Calu3 (cell line): ENCODE measurements at regions not wholly inside any gene's neighbourhood (a gene's known extent, or its start where the extent isn't known, plus 50 kb on each side); places are given as distances from the start of the nearest gene placed in this dataset.

Source experiments
- BruUV-seq: library from RNA; stranded (reverse); fragments of 400-500 nt; replicated peaks from 2 replicates; lab custom pipeline; 2021; lab: Mats Ljungman, UMichigan
- CTCF ChIA-PET: fragments of 300-600 bp; sonication (Branson Sonifier 250); formaldehyde crosslinking; loops from one replicate; lab custom pipeline; 2022; ENCODE audit warnings: antibody characterized with exemption; lab: Charles Lee
- DNase-seq: peaks from one replicate; pipeline ENCODE4 v3.0.0; 2022
- H3K27ac Mint-ChIP-seq: one replicate; pipeline ENCODE4 v1.8.0; 2022; ENCODE audit warnings: mixed read lengths; ENCODE audit not compliant: unreplicated experiment
- H3K27me3 Mint-ChIP-seq: one replicate; pipeline ENCODE4 v1.8.0; 2022; ENCODE audit warnings: mixed read lengths; ENCODE audit not compliant: unreplicated experiment
- H3K36me3 Mint-ChIP-seq: one replicate; pipeline ENCODE4 v1.8.0; 2022; ENCODE audit warnings: mild to moderate bottlenecking, moderate library complexity, mixed read lengths; ENCODE audit not compliant: insufficient read depth, unreplicated experiment
- H3K4me1 Mint-ChIP-seq: one replicate; pipeline ENCODE4 v1.8.0; 2022; ENCODE audit warnings: mild to moderate bottlenecking, low read depth, mixed read lengths; ENCODE audit not compliant: unreplicated experiment
- H3K4me3 Mint-ChIP-seq: one replicate; pipeline ENCODE4 v1.8.0; 2022; ENCODE audit warnings: mild to moderate bottlenecking, low read depth, moderate library complexity, mixed read lengths; ENCODE audit not compliant: unreplicated experiment
- H3K9me3 Mint-ChIP-seq: one replicate; pipeline ENCODE4 v1.8.0; 2022; ENCODE audit warnings: low read depth, mixed read lengths; ENCODE audit not compliant: unreplicated experiment
- CTCF ChIP-seq: fragments of 200-600 bp; IDR thresholded peaks from one replicate; pipeline ENCODE4 v1.8.0; 2022; ENCODE audit warnings: antibody characterized with exemption; ENCODE audit not compliant: unreplicated experiment
- intact Hi-C: fragments of 100-400 bp; cut with micrococcal nuclease; formaldehyde crosslinking; loops from one replicate; pipeline ENCODE4 v1.10.0; 2022; ENCODE audit not compliant: unreplicated experiment

DNA sequence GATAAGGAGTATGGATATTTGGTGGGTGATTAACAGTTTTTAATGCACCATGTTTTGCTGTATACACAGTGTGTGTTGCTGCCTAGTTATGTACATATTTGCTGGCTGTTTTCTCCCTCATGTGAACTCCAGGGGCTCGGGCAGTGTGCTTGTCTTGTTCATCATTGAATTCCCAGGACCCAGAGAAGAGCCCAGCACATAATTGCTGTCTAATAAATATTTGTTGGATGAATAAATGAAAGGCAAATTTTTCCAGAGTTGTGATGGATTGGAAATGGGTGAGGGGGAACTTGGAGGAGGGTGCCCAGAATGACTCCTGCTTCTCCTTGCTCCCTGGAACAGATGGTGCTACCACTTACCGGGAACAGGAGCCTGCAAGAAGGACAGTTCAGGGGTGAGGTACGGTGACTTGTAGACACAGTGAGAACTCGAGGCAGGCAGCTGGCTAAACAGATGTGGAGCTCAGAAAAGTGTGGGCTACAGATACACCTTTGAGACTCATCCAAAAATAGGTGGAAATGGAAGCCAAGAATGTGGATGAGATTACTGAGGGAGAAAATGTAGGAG lies 586.8 kb upstream of the MGMT start:
- H3K9me3 Mint-ChIP-seq: peaks cover 19% of the 10 kb centered on the region
- H3K4me3 Mint-ChIP-seq: no peak overlapping the region
- H3K27me3 Mint-ChIP-seq: no peaks in the 10 kb centered on the region
- no peaks in the 10 kb centered on the region for H3K36me3 Mint-ChIP-seq
- no peak for TF ChIP-seq CTCF
- no peak overlapping the region for H3K27ac Mint-ChIP-seq
- no TSS peak for BruUV-seq
- intact Hi-C loops: no loop called here
- H3K4me1 Mint-ChIP-seq: no peaks in the 10 kb centered on the region
- CTCF ChIA-PET: no interaction called here
- DNase-seq: no peak

- no peak for TF ChIP-seq CTCF
- Mint-ChIP-seq H3K36me3 (no peaks in the 10 kb centered on the region), H3K27me3 (no peaks in the 10 kb centered on the region), H3K4me1 (no peaks in the 10 kb centered on the region), H3K4me3 (no peak overlapping the region), H3K27ac (no peak overlapping the region), H3K9me3 (peaks cover 19% of the 10 kb centered on the region)
- DNase-seq: no peak
- intact Hi-C loops: no loop called here
- no TSS peak for BruUV-seq
- CTCF ChIA-PET: no interaction called here
These were observed 586.0 kb upstream of the MGMT start for GRCh38 chr10:128881086-128881485.

- no peak overlapping the region for H3K4me3 Mint-ChIP-seq
- H3K9me3 Mint-ChIP-seq: peaks cover 14% of the 10 kb centered on the region
- BruUV-seq: no TSS peak
- intact Hi-C loops: no loop called here
- no peak for TF ChIP-seq CTCF
- no peak for DNase-seq
- H3K27me3 Mint-ChIP-seq: no peaks in the 10 kb centered on the region
- H3K27ac Mint-ChIP-seq: no peak overlapping the region
- CTCF ChIA-PET: no interaction called here
- no peaks in the 10 kb centered on the region for H3K36me3 Mint-ChIP-seq
- H3K4me1 Mint-ChIP-seq: no peaks in the 10 kb centered on the region
These were observed 583.6 kb upstream of the MGMT start for GRCh38 chr10:128883231-128884032.

DNA sequence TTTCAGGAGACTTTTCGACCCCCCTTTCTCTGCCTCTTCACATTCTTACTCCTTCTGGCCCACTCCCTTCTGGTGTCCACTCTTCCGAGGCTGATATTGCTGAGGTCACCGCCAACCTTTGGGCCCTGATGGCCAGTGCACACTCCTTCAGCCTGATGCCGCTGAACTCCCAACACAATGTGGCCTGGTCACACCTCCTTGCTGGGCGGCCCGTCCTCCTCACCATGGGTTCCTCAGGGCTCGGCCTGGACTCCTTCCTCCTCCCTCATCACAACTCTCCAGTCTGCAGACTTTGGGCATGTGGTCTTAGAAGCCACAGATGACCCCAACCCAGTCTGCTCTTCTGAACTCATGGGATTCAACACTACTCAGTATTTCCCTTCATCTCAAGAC lies 583.0 kb upstream of the MGMT start:
- H3K4me3 Mint-ChIP-seq: no peak overlapping the region
- CTCF ChIA-PET: no interaction called here
- TF ChIP-seq CTCF: no peak
- H3K36me3 Mint-ChIP-seq: no peaks in the 10 kb centered on the region
- H3K27me3 Mint-ChIP-seq: no peaks in the 10 kb centered on the region
- no peaks in the 10 kb centered on the region for H3K4me1 Mint-ChIP-seq
- intact Hi-C loops: no loop called here
- H3K27ac Mint-ChIP-seq: no peak overlapping the region
- BruUV-seq: no TSS peak
- peaks cover 14% of the 10 kb centered on the region for H3K9me3 Mint-ChIP-seq
- no peak for DNase-seq
